SU-DHL-6 (cell line): ENCODE measurements at regions not wholly inside any gene's neighbourhood (a gene's known extent, or its start where the extent isn't known, plus 50 kb on each side); places are given as distances from the start of the nearest gene placed in this dataset.

ENCODE experiments used
- EZH2phosphoT487 ChIP-seq: fragments of 200-600 bp; sonication (generic), shearing (Covaris generic); conservative IDR thresholded peaks from 2 replicates; pipeline ENCODE4 v1.6.1; 2018; ENCODE audit warnings: mild to moderate bottlenecking, antibody characterized with exemption, low read length, moderate library complexity, mixed read lengths
- TF ChIP-seq, protein P1 (sequence below): fragments of 200-600 bp; sonication (generic); IDR thresholded peaks from one replicate; pipeline ENCODE4 v1.5.1; 2017; ENCODE audit warnings: antibody characterized with exemption, mild to moderate bottlenecking, low read length, moderate library complexity; ENCODE audit not compliant: insufficient read depth, poor library complexity, severe bottlenecking

DNA sequence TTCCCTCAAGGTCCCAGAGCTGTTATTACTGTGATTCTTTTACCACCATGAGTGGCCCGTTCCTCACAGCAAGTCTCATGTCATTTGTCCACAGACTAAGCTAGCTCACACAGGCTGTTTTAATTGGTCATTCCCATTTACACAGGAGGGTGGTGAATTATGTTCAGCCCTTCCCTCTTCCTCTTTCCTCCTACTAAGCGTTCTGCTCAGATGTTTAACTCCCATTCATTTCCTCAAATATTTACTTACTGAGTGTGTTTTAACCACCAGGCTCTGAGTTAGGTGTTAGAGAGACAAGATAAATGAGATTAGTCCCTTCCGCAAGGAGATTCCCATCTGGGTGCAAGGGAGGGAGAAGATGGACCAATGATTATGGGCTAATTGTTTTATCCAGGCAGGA lies 403.6 kb upstream of the ACVR2A start:
- no peak for TF ChIP-seq EZH2phosphoT487
- TF ChIP-seq, protein P1, sequence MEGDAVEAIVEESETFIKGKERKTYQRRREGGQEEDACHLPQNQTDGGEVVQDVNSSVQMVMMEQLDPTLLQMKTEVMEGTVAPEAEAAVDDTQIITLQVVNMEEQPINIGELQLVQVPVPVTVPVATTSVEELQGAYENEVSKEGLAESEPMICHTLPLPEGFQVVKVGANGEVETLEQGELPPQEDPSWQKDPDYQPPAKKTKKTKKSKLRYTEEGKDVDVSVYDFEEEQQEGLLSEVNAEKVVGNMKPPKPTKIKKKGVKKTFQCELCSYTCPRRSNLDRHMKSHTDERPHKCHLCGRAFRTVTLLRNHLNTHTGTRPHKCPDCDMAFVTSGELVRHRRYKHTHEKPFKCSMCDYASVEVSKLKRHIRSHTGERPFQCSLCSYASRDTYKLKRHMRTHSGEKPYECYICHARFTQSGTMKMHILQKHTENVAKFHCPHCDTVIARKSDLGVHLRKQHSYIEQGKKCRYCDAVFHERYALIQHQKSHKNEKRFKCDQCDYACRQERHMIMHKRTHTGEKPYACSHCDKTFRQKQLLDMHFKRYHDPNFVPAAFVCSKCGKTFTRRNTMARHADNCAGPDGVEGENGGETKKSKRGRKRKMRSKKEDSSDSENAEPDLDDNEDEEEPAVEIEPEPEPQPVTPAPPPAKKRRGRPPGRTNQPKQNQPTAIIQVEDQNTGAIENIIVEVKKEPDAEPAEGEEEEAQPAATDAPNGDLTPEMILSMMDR: no peak
